Dermis blood vessel endothelial cell (primary cell): ENCODE measurements at regions not wholly inside any gene's neighbourhood (a gene's known extent, or its start where the extent isn't known, plus 50 kb on each side); places are given as distances from the start of the nearest gene placed in this dataset.

Experiments used
- DNase-seq: peaks from one replicate; pipeline ENCODE4 v3.0.0; 2010

DNA sequence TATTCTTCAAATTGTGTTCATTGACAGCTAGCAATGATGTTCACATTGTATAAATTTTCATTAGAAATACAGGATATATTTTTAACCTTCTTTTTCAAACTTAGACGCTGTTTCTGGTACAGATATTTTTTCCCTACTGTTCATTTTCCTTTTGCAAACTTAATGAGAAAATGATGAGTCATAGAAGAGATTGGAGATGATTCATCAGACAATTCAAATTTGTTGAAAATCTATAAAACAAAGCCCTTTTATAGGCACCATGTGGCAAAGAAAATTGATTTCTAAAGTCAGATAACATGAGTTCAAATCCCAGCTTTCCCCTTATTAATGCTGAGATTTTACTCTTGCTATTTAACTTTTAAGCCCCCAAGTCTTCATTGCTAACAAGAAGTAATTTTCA is 728.8 kb upstream of the DDX18 start:
- no peak for DNase-seq

DNA sequence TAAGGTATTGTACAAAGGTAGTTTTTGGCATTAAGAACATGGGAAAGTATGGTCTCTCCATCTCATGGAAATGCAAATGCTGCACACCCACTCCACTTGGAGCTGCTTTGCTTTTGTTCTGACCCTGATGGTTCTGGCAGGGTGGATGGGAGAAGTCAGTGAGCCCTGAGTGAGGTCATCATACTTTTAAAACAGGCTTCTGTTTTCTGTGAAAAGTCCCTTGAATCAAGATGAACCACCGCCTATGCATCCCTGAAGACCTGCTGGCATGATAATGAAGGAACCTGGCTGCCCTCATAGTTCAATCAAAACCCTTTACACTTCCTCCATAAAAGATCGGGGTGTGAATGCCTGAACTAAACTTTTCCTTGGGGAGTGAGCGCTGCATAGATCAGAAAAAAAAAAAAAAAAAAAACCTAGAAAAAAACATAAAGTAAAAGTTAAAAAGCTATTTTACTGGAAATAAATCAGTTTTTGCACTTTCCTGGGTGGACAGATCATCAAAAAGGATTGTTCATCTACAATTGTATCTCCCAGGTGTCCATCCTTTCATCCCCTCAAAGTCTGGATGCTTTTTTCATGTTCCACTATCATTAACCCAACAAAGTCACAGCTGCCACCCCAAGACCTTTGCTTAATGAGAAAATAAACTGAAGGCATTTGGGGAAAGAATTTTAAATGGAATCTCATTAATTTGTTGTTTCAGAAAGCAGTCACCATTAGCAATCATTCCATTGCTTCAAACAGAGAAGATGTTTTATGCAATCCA is 728.1 kb upstream of the DDX18 start:
- DNase-seq: no peak

DNA sequence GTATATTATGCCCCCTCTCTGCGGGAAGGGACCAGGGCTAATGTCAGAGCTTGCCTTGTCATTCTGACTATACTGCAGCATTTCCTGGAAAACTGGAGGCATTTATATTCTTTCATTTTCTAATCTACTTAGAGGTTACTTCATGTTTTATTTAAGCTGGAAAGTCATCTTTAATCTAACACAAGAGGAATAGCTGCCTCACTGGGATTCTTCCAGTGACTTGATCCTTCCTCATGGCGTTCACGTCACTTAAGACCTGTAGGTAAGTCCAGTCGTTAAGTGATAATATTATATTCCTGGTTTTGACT is 727.6 kb upstream of the DDX18 start:
- no peak for DNase-seq

DNA sequence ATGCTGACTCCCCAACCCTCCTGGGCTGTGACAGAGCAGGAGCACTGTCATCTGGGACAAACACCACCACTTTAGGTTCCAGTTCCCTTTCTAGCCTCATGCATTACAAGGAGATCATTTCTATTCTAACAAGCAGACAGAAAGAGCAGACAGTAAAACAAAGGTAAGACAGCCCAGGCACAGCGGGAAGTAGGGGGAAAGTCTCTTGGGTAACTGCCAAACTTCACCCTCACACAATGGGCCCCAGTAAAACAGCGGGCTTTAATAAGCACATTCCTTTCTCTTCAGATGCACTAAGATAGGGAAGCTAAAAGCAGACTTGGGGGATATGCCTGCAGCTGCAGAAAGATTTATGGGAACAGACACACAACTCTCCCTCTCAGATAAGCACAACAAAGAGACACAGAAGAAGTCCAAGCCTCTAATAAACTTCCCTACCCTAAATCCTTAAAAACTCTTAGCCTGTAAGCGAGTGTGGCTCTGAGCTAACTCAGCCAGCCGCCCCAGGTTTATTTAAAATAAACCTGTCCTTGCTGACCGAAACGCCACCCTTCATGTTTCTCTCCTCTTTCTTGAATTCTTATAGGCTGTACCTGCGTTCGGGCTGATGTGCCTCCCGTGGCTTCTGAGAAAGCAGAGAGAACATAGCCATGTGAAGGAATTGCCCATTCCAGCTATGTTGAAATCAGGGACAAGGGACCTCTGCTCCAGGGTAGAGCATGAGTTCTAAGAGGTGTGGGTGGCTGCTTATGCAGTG is 726.8 kb upstream of the DDX18 start:
- DNase-seq: no peak

DNA sequence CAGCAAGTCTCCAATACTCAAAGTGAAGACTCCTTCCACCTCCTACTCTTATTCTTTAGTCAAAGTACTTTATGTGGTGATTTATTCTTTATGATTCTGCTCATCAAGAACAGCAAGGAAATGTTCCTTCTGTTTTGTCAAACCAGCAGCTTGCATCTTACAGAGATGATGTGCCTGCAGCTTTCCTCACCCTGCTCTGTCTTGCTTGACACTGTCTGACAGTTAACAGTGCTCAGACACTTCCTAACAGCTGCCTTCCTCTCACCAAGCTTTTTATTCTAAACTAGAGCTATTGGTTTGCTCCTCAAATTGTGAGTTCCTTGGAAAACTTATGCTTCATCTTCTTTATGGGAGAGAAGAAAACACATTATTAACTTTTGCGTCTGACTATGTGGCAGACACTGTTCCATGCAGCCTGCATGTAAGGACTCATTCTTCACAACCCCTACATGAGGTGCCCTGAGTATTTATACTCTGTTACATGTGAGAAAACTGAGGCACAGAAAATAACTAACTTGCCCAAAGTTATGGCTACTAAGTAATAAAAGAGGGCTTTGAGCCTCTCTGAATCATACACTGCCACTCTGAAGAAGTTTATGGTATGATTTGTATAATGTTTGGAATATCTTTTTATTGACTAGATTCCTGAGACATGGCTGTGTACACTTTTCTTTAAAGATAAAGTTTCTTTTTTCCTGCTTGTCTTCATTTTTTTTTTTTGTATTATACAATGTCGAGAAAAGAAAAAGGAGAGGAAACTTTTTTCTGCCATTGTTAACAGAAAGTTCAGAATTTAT is 723.3 kb upstream of the DDX18 start:
- no peak for DNase-seq

DNA sequence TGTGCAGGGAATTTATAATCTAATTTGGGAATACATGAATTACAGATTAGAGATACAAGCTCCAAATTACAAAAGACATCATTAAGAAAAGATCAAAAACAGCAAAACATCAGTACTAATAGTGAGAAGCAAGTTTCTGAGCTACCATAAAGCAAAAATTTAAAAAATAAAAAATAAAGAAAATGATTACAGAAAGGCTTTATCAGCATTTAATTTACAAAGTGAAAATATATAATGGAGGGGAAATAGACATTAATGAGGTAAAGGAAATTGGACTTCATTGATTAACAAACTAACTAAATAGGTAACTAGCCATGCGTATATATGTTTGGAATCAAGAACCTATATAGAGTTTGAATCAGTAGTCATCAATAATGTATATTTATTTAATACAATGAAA is 712.9 kb upstream of the DDX18 start:
- DNase-seq: no peak

DNA sequence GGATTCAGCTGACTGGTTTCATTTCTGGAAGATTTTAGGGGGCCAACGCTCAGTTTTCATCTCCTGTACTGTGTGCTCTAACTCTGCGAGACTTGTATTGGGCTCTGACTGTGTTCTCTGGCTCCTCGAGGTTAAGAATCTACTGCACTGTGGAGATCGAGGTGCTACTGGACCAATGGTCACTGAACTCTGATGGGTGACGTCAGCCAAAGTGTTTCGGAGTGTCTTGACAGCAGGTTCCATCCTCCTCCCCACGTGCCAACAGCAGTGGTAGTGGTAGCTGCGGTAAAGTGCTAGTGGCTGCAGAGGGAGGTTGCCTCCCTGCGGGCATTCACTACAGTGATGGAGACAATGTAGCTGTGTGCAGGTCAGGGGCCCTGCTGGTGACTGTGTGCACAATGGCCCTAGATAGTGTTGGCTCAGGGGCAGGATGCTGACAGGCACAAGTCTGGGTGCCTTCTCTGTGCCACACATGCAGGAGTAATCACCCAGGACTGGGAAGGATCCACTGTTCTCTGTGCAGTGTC is 705.7 kb upstream of the DDX18 start:
- no peak for DNase-seq

DNA sequence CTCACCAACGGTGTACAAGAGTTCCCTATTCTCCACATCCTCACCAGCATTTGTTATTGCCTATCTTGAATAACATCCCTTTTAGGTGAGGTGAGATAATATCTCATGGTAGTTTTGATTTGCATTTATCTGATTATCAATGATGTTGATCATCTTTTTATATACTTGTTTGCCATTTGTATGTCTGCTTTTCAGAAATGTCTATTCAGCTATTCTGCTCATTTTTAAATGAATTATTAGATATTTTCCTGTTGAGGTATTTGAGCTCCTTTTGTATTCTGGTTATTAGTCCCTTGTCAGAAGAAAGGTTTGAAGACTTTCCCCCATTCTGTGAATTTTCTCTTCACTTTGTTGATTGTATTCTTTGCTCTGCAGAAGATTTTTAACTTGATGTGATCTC is 695.5 kb upstream of the DDX18 start:
- no peak for DNase-seq

DNA sequence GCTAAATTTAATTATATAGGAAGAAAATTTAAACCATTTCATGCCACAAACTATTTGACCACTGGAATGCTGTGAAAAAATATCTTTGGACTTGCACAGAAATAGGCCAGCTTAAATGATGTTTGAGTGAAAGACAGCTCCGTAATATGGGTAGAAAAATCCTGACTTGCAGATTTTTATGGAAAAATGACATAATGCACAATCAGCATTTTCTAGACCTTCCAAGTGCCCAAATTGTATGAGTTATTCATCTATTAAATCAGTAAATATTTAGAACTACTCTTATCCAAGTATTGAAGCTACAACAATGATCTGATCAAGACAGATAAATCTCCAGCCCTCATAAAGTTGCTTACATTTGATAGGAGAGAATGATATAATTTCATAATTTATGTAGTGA is 691.1 kb upstream of the DDX18 start:
- no peak for DNase-seq

DNA sequence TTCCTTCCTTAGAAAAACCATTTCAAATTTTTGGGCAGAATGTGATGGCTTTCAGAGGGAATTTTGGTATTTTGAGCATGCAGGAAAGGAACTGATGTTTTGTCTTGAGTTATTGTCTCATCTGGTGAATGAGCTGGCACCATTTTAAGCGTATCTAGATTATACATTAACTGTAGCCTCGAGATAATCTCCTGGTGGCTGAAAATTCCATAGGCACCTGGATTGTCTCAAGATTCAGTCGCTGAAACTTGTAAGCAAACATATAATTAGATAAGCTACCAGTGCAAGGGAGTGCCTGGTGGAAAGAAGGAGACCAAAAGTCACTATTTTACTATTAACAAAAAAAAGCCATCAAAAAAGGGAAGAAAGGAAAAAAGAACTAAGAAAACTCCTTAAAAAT is 687.8 kb upstream of the DDX18 start:
- no peak for DNase-seq

DNA sequence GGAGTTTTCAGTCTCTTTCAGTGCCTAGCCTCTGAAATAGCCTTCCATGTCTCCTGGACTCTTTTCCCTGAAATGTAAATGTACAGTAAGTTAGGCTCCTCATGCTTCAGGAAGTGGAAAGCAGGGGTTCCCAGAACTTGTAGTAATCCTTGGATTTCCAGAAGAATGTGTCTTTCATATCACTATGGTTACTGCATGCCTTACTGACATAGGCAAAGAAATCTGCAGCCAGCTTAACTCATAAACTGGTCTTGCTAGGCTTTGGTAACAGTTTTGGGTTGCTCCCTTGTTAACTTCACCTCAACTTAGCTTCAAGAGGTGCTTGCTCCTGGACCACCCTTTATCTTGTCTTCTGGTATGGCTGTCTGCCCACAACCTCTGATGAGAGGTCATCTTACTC is 686.8 kb upstream of the DDX18 start:
- DNase-seq: no peak

DNA sequence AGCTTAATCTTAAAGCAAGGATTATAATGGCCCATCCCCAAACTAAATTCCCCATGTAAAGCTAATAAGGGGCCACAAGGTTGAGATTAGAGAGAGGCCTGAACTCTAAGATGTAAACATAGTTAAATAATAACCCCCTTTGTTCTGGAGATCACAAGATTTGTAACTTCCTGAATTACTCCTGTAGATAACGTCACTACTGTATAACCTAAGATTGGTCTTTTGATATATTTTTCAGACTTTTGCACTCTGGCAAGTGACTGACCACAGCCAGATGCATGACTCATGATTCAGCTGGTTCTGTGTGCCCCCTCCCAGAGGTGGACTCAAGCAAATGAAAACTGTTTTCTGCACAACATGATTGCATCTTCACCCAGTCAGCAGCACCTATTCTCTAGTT is 686.0 kb upstream of the DDX18 start:
- DNase-seq: no peak

DNA sequence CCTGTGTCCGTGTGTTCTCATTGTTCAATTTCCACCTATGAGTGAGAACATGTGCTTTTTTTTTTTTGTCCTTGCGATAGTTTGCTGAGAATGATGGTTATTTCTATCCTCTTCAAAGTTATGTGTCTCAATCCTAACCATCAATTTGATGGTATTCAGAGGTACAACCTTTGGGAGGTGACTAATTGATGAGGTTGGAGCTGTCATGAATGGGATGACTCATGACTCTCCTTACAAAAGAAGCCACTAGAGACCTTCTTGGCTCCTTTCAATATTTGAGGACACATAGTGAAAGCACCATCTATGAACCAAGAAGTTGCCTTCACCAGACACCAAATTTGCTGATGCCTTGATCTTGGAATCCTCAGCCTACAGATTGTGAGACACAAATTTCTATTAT is 677.1 kb upstream of the DDX18 start:
- DNase-seq: no peak

DNA sequence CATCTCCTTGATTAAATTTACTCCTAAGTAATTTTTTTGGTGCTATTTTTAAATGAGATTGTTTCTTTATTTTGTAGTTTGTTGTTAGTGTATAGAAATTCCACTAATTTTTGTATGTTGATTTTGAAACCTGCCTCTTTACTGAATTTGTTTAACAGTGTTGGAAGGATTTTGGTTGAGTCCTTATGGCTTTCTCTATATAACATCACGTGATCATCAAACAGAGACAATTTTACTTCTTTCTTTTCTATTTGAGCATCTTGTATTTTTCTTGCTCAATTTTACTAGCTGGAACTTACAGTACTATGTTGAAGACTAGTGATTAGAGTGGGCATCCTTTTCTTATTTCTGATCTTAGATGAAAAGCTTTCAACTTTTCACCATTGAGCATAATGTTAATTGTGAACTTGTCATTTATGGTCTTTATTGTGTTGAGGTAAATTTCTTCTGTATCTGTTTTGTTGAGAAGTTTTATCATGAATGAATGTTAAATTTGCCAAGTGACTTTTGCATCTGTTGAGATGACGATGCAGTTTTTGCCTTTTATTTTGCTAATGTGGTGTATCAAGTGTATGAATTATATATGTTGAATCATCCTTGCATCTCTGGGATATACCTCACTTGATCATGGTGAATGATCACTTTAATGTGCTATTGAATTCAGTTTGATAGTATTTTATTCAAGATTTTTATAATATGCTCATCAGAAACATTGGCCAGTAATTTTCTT is 645.3 kb upstream of the DDX18 start:
- DNase-seq: no peak

DNA sequence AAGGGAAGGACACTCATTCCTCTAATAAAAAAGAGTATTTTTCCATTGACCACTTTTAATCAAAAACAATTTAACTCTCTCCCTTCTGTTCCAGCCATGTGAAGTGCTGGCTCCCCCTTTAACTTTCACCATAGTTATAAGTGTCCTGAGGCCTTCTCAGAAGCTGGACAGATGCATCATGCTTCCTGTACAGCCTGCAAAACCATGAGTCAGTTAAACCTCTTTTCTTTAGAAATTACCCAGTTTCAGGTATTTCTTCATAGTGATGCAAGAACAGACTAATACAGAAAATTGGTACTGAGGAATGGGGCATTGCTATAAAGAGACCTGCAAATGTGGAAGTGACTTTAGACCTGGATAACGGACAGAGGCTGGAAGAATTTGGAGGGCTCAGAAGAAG is 643.6 kb upstream of the DDX18 start:
- no peak for DNase-seq

DNA sequence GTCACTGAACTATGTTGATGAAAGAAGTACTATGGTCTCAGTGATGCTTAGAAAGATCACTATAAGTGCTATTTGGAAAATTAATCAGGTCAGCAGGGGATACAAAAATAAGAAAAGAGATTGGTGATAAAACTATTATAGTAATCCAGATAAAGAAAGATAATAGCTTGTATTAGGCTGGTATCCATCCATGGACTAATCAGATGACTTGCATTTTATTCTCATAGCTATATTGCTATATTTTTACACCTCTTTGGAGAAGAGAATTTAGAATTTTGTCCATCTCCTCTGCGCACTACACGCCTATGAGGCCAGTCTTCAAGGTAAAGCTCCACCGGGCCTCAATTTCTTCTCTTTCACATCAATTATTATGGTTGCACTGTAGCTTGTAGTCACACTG is 635.1 kb upstream of the DDX18 start:
- DNase-seq: no peak

DNA sequence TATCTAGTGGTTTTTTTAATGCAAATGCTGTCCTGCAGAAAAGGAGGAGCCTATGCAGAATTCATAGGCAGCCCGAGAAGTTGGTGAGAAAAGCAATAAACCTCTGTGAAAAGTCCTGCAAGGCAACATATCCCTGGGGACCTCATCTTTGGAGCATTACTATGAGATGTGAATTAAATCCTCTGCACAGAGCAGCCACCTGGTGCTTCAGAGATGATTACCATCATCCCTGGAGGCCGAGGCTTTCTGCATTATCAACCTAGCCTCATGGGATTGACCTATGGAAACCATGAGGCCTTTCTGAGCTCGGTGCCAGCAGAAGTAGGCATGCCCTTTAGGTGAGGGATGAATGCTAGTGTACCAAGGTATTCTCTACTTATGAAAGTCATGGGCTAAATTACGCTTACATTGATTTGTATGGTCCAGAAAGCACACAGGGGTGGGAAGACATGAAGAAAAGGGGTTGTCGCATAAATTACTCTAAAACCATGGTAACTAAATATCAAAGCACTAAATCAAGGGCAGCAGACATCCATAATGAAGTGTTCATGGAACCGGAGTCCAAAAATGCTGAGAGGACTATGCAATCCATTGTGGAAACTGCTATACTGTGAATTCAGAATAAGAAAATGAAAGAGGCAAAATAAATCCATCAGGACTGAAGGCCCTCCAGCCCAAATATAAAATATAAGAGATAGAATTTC is 623.5 kb upstream of the DDX18 start:
- no peak for DNase-seq

DNA sequence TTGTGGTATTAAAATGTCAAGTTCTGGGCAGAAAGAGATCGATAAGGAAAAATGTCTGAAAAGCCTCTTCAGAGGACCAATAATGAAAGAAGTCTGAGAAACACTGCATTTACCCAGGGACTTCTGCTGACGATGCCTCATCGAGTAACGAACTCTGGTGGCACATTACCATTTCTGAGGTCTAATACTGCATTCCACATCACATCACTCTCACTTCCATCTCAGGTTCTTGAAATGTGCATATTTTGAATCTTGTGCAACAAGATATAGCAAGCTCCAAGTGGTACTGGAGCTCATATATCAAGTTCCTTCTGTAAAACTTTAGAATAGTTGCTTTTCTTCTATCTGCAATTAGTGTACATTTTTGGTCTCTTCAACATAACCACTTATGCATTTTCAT is 619.1 kb upstream of the DDX18 start:
- DNase-seq: no peak

DNA sequence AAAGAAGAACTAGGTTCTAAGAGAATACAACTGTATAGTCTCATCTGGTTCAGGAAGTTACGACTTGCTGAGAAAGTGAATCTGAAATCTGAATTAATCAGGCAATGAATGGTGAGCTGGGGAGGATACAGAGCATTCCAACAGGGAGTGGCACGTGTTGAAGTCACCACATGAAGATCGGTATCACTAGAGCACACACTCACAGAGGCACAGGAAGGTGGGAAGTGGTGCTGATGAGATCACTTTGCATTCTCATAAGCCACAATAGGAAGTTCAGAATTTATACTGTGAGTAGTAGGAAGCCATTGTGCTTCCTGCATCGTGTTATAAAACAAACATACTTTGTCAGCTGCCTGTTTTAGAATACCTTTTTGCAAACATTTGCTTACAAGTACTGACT is 615.0 kb upstream of the DDX18 start:
- DNase-seq: no peak

DNA sequence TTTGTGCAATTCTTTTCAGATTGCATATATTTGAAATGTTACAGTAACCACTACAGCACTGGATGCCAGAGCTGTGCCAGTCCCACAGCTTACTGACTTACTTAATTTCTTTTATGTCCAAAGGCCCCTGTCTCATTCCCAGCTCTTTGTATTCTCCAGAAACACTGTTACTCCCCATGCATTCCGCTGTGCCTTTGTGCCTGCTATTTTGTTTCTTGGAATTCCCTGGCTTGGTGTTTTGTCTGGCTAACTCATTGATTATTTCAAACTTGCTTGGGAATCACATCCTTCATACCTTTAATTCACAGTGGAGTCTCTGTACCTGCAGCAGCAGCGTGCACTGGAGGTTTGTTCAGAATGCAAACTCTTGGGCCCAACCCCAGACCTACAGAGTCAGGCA is 601.9 kb upstream of the DDX18 start:
- DNase-seq: no peak

DNA sequence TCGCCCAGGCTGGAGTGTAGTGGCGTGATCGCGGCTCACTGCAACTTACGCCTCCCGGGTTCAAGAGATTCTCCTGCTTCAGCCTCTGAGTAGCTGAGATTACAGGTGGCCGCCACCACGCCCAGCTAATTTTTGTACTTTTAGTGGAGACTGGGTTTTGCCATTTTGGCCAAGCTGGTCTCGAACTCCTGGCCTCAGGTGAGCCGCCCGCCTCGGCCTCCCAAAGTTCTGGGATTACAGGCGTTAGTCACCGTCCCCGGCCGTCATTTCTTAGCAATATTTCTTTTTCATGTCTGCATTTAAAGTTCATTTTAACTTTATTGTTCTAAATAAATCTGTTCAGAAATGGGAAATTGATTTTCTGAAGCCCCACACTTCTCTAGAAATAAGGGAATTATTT is 597.3 kb upstream of the DDX18 start:
- no peak for DNase-seq

DNA sequence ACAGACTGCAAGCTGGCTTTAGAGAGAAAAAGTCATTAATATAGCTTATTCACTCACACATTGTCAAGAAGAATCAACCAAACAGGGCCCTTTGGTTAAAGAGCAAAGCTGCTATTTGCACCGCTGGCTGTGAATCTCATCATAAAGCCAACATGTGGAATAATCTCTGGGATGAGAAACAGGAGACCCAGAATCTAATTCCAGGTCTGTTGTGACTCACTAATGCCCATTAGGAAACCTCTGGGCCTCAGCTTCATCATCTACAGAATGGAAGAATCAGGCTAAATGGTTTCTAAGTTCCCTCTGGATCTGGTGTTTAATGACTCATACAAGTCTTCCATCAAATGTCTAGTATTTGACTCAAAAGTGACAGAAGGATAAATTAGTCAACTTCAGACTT is 591.7 kb upstream of the DDX18 start:
- DNase-seq: no peak
